ENCODE measurements at regions not wholly inside any gene's neighbourhood (a gene's known extent, or its start where the extent isn't known, plus 50 kb on each side); places are given as distances from the start of the nearest gene placed in this dataset.

DNA sequence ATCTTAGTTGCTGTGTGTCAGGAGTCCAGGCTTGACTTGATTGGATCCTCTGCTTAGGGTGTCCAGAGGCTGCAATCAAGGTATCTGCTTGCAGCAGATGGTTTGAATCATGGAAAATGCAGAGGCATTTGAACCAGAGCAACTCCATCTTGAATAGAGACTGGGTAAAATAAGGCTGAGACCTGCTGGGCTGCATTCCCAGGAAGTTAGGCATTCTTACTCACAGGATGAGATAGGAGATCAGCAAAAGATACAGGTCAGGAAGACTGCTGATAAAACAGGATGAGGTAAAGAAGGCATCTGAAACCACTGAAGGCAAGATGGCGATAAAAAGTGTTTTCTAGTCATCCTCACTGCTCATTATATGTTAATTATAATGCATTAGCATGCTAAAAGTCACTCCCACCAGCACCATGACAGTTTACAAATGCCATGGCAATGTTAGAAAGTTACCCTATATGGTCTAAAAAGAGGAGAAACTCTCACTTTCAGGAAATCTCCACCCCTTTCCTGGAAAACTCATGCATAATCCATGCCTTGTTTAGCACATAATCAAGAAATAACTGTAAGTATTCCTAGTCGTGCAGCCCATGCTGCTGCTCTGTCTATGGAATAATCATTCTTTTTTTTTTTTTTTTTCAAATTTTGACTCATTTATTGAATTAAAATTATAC is 218.3 kb upstream of the CPNE8 start:
- DNase-seq (ENCODE audit: low spot score), result no peak
- Histone ChIP-seq H3K27ac (ENCODE audit: poor library complexity, severe bottlenecking) (no peak overlapping the region), H3K36me3 (ENCODE audit: low read depth) (no peaks in the 10 kb centered on the region), H3K4me1 (ENCODE audit: insufficient read depth, poor library complexity, severe bottlenecking) (peaks cover 15% of the 10 kb centered on the region), H3K9me3 (ENCODE audit: severe bottlenecking) (no peaks in the 10 kb centered on the region), H3K4me3 (ENCODE audit: severe bottlenecking) (no peak overlapping the region), H3K27me3 (ENCODE audit: insufficient read depth, poor library complexity, severe bottlenecking) (no peaks in the 10 kb centered on the region)
- 0 out of 3 replicates have a peak, but pooled peaks have one; percentile 20 for ATAC-seq (ENCODE audit: low read depth)
- TF ChIP-seq, protein P1, sequence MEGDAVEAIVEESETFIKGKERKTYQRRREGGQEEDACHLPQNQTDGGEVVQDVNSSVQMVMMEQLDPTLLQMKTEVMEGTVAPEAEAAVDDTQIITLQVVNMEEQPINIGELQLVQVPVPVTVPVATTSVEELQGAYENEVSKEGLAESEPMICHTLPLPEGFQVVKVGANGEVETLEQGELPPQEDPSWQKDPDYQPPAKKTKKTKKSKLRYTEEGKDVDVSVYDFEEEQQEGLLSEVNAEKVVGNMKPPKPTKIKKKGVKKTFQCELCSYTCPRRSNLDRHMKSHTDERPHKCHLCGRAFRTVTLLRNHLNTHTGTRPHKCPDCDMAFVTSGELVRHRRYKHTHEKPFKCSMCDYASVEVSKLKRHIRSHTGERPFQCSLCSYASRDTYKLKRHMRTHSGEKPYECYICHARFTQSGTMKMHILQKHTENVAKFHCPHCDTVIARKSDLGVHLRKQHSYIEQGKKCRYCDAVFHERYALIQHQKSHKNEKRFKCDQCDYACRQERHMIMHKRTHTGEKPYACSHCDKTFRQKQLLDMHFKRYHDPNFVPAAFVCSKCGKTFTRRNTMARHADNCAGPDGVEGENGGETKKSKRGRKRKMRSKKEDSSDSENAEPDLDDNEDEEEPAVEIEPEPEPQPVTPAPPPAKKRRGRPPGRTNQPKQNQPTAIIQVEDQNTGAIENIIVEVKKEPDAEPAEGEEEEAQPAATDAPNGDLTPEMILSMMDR (IDR thresholded peaks at IDR 0.05; ENCODE audit: poor library complexity, severe bottlenecking), result no peak

DNA sequence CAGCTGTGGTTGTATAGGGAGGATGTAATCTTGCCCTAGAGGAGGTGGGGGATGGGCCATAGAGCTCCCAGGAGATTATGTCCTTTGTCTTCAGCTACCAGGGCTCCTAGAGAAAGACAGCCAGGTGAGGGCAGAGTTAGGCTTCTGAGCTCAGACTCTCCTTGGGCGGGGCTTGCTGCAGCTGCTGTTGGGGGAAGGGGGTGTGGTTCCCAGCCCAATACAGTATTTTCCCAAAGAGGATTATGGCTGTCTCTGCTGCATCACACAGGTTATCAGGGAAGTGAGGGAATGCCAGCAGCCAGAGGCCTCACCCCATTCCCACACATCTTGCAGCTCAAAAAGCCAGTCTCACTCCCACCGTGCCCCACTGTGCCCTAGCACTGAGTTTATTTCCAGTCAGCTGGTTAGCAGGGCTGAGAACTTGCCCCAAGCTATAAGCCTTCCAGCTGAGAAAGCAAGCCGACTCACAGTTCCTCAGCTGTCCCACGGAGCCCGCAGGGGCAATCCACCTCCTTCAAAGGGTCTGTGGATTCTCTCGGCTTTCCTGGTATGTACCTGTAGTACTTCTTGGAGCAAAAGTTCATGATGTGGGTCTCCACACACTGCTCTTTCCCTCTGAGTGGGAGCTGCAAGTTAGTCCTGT is 217.3 kb upstream of the CPNE8 start:
- Histone ChIP-seq H3K4me1 (ENCODE audit: insufficient read depth, poor library complexity, severe bottlenecking) (peaks cover 14% of the 10 kb centered on the region), H3K27ac (ENCODE audit: poor library complexity, severe bottlenecking) (no peak overlapping the region), H3K4me3 (ENCODE audit: severe bottlenecking) (no peak overlapping the region), H3K9me3 (ENCODE audit: severe bottlenecking) (no peaks in the 10 kb centered on the region), H3K36me3 (ENCODE audit: low read depth) (no peaks in the 10 kb centered on the region), H3K27me3 (ENCODE audit: insufficient read depth, poor library complexity, severe bottlenecking) (no peaks in the 10 kb centered on the region)
- ATAC-seq (ENCODE audit: low read depth) (peak; percentile 18; the same call in 1 of the 3 replicates), DNase-seq (ENCODE audit: low spot score) (no peak)
- TF ChIP-seq, protein P1 (IDR thresholded peaks at IDR 0.05; ENCODE audit: poor library complexity, severe bottlenecking), result no peak

DNA sequence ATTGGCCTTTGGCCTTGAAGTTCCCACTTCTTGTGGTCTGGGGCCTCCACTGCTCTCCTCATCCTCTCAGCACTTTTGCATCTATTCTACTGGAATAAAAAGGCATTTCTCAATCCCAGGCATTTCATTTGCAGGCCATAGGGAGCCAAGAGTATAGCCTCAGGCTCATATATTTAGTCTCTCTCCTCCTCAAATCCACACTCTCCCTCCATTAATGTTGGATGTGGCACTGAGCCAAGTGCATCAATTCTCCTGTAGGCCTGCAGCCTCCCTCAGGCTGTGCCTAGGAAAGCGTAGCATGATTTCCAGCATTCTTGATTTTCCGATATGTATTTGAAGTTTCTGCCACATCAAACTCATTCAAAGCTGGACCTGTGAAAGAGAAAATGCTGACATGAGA is 211.5 kb upstream of the CPNE8 start:
- DNase-seq (ENCODE audit: low spot score) (no peak), ATAC-seq (ENCODE audit: low read depth) (no peak)
- TF ChIP-seq, protein P1 (IDR thresholded peaks at IDR 0.05; ENCODE audit: poor library complexity, severe bottlenecking), result no peak
- Histone ChIP-seq H3K36me3 (ENCODE audit: low read depth) (no peaks in the 10 kb centered on the region), H3K9me3 (ENCODE audit: severe bottlenecking) (no peaks in the 10 kb centered on the region), H3K27ac (ENCODE audit: poor library complexity, severe bottlenecking) (no peak overlapping the region), H3K4me1 (ENCODE audit: insufficient read depth, poor library complexity, severe bottlenecking) (no peaks in the 10 kb centered on the region), H3K27me3 (ENCODE audit: insufficient read depth, poor library complexity, severe bottlenecking) (no peaks in the 10 kb centered on the region), H3K4me3 (ENCODE audit: severe bottlenecking) (no peak overlapping the region)

DNA sequence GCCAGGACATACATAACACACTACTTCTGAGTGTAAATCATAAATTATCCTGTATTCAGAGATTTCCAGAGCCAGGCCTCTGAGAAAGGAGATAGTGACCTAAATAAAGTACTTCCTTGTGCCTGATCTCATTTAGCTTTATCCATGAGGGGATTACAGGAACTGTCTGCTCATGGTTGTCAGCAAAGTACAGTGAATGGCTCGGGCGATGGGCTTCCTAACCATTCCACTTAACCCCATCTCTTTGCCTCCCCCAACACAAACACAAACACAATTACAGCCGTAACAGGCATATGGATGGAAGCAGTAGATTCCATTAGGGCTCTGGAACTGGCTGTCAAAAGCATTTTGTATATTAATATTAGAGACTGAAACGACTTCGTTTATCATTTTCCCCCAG is 206.7 kb upstream of the CPNE8 start:
- no peaks in the 10 kb centered on the region for H3K36me3 ChIP-seq (ENCODE audit: low read depth)
- no peaks in the 10 kb centered on the region for H3K9me3 ChIP-seq (ENCODE audit: severe bottlenecking)
- no peaks in the 10 kb centered on the region for H3K4me1 ChIP-seq (ENCODE audit: insufficient read depth, poor library complexity, severe bottlenecking)
- no peak overlapping the region for H3K4me3 ChIP-seq (ENCODE audit: severe bottlenecking)
- ATAC-seq (ENCODE audit: low read depth) (no peak), DNase-seq (ENCODE audit: low spot score) (no peak)
- H3K27ac ChIP-seq (ENCODE audit: poor library complexity, severe bottlenecking), result no peak overlapping the region
- TF ChIP-seq, protein P1 (IDR thresholded peaks at IDR 0.05; ENCODE audit: poor library complexity, severe bottlenecking), result no peak
- H3K27me3 ChIP-seq (ENCODE audit: insufficient read depth, poor library complexity, severe bottlenecking), result no peaks in the 10 kb centered on the region

DNA sequence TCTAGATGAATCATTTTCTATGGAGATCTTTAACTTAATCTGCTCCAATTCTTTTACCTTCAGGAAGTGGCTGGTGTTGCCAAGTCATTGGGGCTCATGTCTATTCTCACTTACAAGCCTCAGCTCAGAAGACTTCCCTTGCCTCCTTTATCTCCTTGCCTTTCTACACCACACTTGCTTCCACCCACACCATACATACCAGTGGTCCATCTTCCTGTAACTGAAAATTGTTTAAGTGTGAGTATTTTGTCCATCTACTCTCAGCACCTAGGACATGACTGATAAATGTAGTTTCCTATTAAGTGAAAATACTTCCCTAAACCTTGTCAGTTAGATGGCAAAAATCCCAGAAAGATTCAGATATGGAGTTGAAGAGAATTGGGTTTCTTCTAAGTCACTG is 199.7 kb upstream of the CPNE8 start:
- TF ChIP-seq, protein P1 (IDR thresholded peaks at IDR 0.05; ENCODE audit: poor library complexity, severe bottlenecking), result no peak
- no peak overlapping the region for H3K27ac ChIP-seq (ENCODE audit: poor library complexity, severe bottlenecking)
- ATAC-seq (ENCODE audit: low read depth) (no peak), DNase-seq (ENCODE audit: low spot score) (no peak)
- peaks cover 8% of the 10 kb centered on the region for H3K4me1 ChIP-seq (ENCODE audit: insufficient read depth, poor library complexity, severe bottlenecking)
- H3K27me3 ChIP-seq (ENCODE audit: insufficient read depth, poor library complexity, severe bottlenecking), result no peaks in the 10 kb centered on the region
- no peaks in the 10 kb centered on the region for H3K9me3 ChIP-seq (ENCODE audit: severe bottlenecking)
- H3K4me3 ChIP-seq (ENCODE audit: severe bottlenecking), result no peak overlapping the region
- no peaks in the 10 kb centered on the region for H3K36me3 ChIP-seq (ENCODE audit: low read depth)
